Testis (tissue), 2 donors: ENCODE measurements at regions not wholly inside any gene's neighbourhood (a gene's known extent, or its start where the extent isn't known, plus 50 kb on each side); places are given as distances from the start of the nearest gene placed in this dataset.

Experiments
- CTCF ChIP-seq, 3 experiments: fragments of 450-650 bp in 2 of 3; fragments of 200-600 bp in 1 of 3; sonication (generic) in 1 of 3; IDR thresholded peaks; one replicate each; pipeline ENCODE4 v1.5.1; 2016 to 2019; ENCODE audit warnings: antibody characterized with exemption in 3 of 3, mild to moderate bottlenecking in 2 of 3, moderate library complexity in 1 of 3
- POLR2A ChIP-seq: fragments of 450-650 bp; IDR thresholded peaks from one replicate; pipeline ENCODE4 v1.6.1; 2017; ENCODE audit warnings: antibody characterized with exemption, mild to moderate bottlenecking, moderate library complexity

- no peak for TF ChIP-seq CTCF (IDR thresholded peaks at IDR 0.05)
- no peak for TF ChIP-seq POLR2A
Observed at GRCh38 chr4:152211936-152212653, 323.8 kb downstream of the FBXW7 start.
